ENCODE measurements at regions not wholly inside any gene's neighbourhood (a gene's known extent, or its start where the extent isn't known, plus 50 kb on each side); places are given as distances from the start of the nearest gene placed in this dataset.
"Not testable (repeated sequence)": the region's sequence is repeated elsewhere in the genome, so short reads cannot be mapped to it uniquely, and the experiment has no call there.

- no peak for DNase-seq
Observed at GRCh38 chr3:104070906-104071305, 1295.8 kb upstream of the ALCAM start.

- DNase-seq = no peak
Observed at GRCh38 chr3:104080088-104080626, 1286.6 kb upstream of the ALCAM start.

- DNase-seq = no peak
Observed at GRCh38 chr3:104088738-104089137, 1278.0 kb upstream of the ALCAM start.

GRCh38 chr3:104089987-104090386 lies 1276.7 kb upstream of the ALCAM start:
- DNase-seq = not testable (repeated sequence)

- DNase-seq = no peak
Observed at GRCh38 chr3:104101736-104102135, 1265.0 kb upstream of the ALCAM start.

GRCh38 chr3:104102386-104102785 lies 1264.3 kb upstream of the ALCAM start:
- DNase-seq = no peak

- DNase-seq = no peak
Observed at GRCh38 chr3:104106276-104106675, 1260.4 kb upstream of the ALCAM start.

GRCh38 chr3:104108522-104108921 lies 1258.2 kb upstream of the ALCAM start:
- DNase-seq = no peak

- no peak for DNase-seq
Observed at GRCh38 chr3:104126463-104126862, 1240.2 kb upstream of the ALCAM start.

GRCh38 chr3:104126864-104127553 lies 1239.7 kb upstream of the ALCAM start:
- DNase-seq = no peak

- DNase-seq = no peak
Observed at GRCh38 chr3:104127830-104128229, 1238.9 kb upstream of the ALCAM start.

- no peak for DNase-seq
Observed at GRCh38 chr3:104132566-104133403, 1233.9 kb upstream of the ALCAM start.

GRCh38 chr3:104133630-104134029 lies 1233.1 kb upstream of the ALCAM start:
- no peak for DNase-seq

GRCh38 chr3:104137116-104137515 lies 1229.6 kb upstream of the ALCAM start:
- no peak for DNase-seq

GRCh38 chr3:104145164-104145563 lies 1221.5 kb upstream of the ALCAM start:
- no peak for DNase-seq

GRCh38 chr3:104149154-104149553 lies 1217.6 kb upstream of the ALCAM start:
- DNase-seq = no peak

GRCh38 chr3:104150724-104151123 lies 1216.0 kb upstream of the ALCAM start:
- no peak for DNase-seq

GRCh38 chr3:104154896-104155295 lies 1211.8 kb upstream of the ALCAM start:
- no peak for DNase-seq

GRCh38 chr3:104165866-104166265 lies 1200.8 kb upstream of the ALCAM start:
- DNase-seq = no peak

GRCh38 chr3:104168386-104168785 lies 1198.3 kb upstream of the ALCAM start:
- DNase-seq = no peak

GRCh38 chr3:104175696-104176095 lies 1191.0 kb upstream of the ALCAM start:
- DNase-seq = no peak

- no peak for DNase-seq
Observed at GRCh38 chr3:104176706-104177105, 1190.0 kb upstream of the ALCAM start.

- DNase-seq = no peak
Observed at GRCh38 chr3:104178680-104179079, 1188.0 kb upstream of the ALCAM start.

GRCh38 chr3:104180906-104181305 lies 1185.8 kb upstream of the ALCAM start:
- DNase-seq = no peak

All from effector CD4-positive, alpha-beta T cell (primary cell).